ENCODE measurements at regions not wholly inside any gene's neighbourhood (a gene's known extent, or its start where the extent isn't known, plus 50 kb on each side); places are given as distances from the start of the nearest gene placed in this dataset.
A peak's percentile ranks its signal among the peaks of the same experiment; 100 is the strongest.

DNA sequence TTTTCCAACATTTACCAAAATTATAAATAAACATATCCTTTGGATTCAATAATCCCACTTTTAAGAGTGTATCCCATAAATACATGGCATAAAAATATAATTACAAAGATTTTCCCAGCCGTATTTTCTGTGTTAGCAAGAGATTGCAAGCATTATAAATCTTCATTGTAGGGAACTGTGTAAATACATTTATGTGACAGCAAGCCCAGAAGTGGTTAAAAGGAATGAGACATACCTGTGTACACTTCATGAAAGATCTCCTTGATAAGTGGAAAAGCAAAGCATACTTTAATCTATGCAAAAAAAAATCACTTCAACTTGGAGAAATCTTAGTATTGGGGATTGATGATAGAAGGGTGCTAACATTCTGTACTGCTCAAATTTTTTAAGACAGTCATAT, 173.1 kb downstream of the GASK1B start:
- intact Hi-C loops (cut with DNase I) = loop anchor here in 1 of 2 donors (10.0 kb wide), 1 partner anchor 625 kb away; no protein-coding TSS in a partner anchor
- WGBS, 2 donors = 86 to 89% methylated on average over 1 of the region's 1 CpG
- no peaks in the 10 kb centered on the region for H3K36me3 ChIP-seq (ENCODE audit: control insufficient read depth in 1 of 2, insufficient read depth in 2 of 2, low read length in 1 of 2)
- ATAC-seq (ENCODE audit: low FRiP score) (no peak), DNase-seq (no peak)
- H3K27ac ChIP-seq (ENCODE audit: low read depth in 1 of 2, low read length in 2 of 2) = no peak overlapping the region
- no peak overlapping the region for H3K4me3 ChIP-seq (ENCODE audit: low read length in 2 of 2)
- H3K9me3 ChIP-seq (ENCODE audit: control insufficient read depth, low read length) = no peaks in the 10 kb centered on the region
- H3K4me1 ChIP-seq (ENCODE audit: control insufficient read depth in 1 of 2, insufficient read depth in 2 of 2, low read length in 2 of 2) = no peaks in the 10 kb centered on the region
- H3K27me3 ChIP-seq (ENCODE audit: control insufficient read depth in 1 of 2, insufficient read depth in 2 of 2, low read length in 1 of 2) = no peaks in the 10 kb centered on the region

DNA sequence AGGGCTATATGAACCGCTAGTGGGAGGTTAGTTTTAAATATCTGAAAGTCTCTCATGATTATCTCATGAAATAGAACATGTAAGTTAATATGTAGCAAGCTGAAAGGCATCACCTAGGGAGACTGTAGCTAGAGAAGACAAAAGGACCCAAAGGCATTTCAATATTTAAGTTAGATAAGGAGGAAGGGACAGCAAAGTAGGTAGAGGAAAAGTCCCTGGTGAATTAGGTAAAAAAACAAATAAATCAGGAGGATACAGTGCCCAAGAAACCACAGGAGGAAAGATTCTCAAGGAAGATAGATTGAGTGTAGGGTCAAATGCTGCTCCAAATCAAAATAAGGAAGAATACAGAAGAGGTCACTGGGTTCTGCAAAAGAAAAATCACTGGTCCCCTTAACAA, 175.5 kb downstream of the GASK1B start:
- no peak for DNase-seq
- H3K4me1 ChIP-seq (ENCODE audit: control insufficient read depth in 1 of 2, insufficient read depth in 2 of 2, low read length in 2 of 2) = no peaks in the 10 kb centered on the region
- 98 to 100% methylated on average over 1 of the region's 1 CpG for WGBS, 2 donors
- H3K4me3 ChIP-seq (ENCODE audit: low read length in 2 of 2) = no peak overlapping the region
- intact Hi-C loops (cut with DNase I) = loop anchor here in 1 of 2 donors (10.0 kb wide), 1 partner anchor 628 kb away; no protein-coding TSS in a partner anchor
- H3K9me3 ChIP-seq (ENCODE audit: control insufficient read depth, low read length) = no peaks in the 10 kb centered on the region
- no peak overlapping the region for H3K27ac ChIP-seq (ENCODE audit: low read depth in 1 of 2, low read length in 2 of 2)
- H3K27me3 ChIP-seq (ENCODE audit: control insufficient read depth in 1 of 2, insufficient read depth in 2 of 2, low read length in 1 of 2) = no peaks in the 10 kb centered on the region
- no peak for ATAC-seq (ENCODE audit: low FRiP score)
- no peaks in the 10 kb centered on the region for H3K36me3 ChIP-seq (ENCODE audit: control insufficient read depth in 1 of 2, insufficient read depth in 2 of 2, low read length in 1 of 2)

DNA sequence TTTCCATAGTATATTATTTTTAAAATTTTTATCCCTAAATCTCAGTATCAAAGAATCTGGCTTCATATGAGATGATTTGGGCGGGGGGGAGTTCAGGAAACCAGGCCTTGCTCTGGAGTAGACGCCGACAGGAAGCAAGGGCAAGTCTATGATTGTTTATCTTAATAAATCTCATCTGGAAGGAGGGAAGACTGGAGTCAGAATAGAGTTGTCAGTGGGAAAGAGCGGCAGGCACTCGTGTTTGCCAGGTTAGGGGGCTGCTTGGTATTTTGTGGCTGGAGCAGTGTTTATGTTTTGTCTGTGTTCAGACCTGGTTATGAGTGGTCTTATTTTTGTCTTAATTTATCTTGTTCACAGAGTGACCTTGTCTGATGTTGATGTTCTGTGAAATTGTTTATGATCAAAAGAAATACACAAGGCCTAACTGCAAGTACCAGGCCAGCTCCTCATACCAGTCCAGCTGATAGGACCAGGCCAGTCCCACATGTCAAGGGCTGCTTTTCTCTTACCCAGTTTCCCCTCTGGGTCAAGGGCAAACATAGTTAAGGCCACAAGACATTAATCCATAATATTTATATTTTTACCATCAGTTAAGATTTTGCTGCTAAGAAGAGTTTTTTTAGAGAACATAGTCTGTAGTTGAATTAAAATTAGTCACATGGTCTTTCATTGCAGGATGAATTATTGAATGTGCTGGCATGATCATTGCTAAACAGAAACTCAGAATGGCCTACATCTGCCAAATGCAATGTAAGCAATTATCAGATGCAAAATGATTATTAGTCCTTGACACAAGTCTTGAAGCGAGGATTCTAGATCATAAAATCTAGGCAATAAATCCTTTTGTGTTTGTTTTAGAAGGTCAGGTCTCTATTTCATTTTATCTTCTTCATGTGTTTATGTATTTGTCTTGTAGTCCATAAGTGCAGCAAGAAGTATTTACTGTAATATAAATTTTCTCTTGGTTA, 176.5 kb downstream of the GASK1B start:
- Histone ChIP-seq H3K27ac (ENCODE audit: low read depth in 1 of 2, low read length in 2 of 2) (no peak overlapping the region), H3K4me3 (ENCODE audit: low read length in 2 of 2) (no peak overlapping the region), H3K36me3 (ENCODE audit: control insufficient read depth in 1 of 2, insufficient read depth in 2 of 2, low read length in 1 of 2) (no peaks in the 10 kb centered on the region), H3K4me1 (ENCODE audit: control insufficient read depth in 1 of 2, insufficient read depth in 2 of 2, low read length in 2 of 2) (no peaks in the 10 kb centered on the region), H3K27me3 (ENCODE audit: control insufficient read depth in 1 of 2, insufficient read depth in 2 of 2, low read length in 1 of 2) (no peaks in the 10 kb centered on the region), H3K9me3 (ENCODE audit: control insufficient read depth, low read length) (no peaks in the 10 kb centered on the region)
- DNase-seq = peak in 1 of 2 donors; percentile 20
- intact Hi-C loops (cut with DNase I) = loop anchor here in 1 of 2 donors (10.0 kb wide), 1 partner anchor 628 kb away; no protein-coding TSS in a partner anchor
- ATAC-seq (ENCODE audit: low FRiP score) = no peak
- 48 to 53% methylated on average over 6 of the region's 6 CpGs for WGBS, 2 donors

DNA sequence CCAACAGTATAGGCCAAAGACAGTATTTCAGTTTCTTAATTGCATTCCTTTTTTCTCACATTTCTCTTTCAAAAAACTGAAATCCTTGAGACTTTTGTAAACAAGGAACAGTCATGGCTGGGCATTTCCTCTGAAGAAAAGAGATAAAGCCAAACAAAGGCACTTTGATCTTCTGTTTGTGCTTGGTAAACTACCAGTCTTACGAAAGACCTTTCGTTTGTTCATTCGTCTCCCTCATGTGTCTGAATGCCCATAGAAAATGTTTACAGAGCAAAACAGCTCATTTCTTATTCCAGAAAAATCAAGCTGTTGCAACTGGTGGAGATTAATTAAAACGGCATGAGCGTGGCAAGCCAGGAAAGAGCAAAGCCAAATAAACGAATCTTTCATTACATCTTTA, 178.0 kb downstream of the GASK1B start:
- intact Hi-C loops (cut with DNase I) = loop anchor here in 1 of 2 donors (5.0 to 10.0 kb wide), 3 partner anchors 127 to 630 kb away; no protein-coding TSS in a partner anchor
- Histone ChIP-seq H3K27me3 (ENCODE audit: control insufficient read depth in 1 of 2, insufficient read depth in 2 of 2, low read length in 1 of 2) (no peaks in the 10 kb centered on the region), H3K9me3 (ENCODE audit: control insufficient read depth, low read length) (no peaks in the 10 kb centered on the region), H3K36me3 (ENCODE audit: control insufficient read depth in 1 of 2, insufficient read depth in 2 of 2, low read length in 1 of 2) (no peaks in the 10 kb centered on the region), H3K4me3 (ENCODE audit: low read length in 2 of 2) (no peak overlapping the region), H3K4me1 (ENCODE audit: control insufficient read depth in 1 of 2, insufficient read depth in 2 of 2, low read length in 2 of 2) (no peaks in the 10 kb centered on the region), H3K27ac (ENCODE audit: low read depth in 1 of 2, low read length in 2 of 2) (no peak overlapping the region)
- no peak for DNase-seq
- WGBS, 2 donors = 89 to 91% methylated on average over 6 of the region's 6 CpGs
- no peak for ATAC-seq (ENCODE audit: low FRiP score)

DNA sequence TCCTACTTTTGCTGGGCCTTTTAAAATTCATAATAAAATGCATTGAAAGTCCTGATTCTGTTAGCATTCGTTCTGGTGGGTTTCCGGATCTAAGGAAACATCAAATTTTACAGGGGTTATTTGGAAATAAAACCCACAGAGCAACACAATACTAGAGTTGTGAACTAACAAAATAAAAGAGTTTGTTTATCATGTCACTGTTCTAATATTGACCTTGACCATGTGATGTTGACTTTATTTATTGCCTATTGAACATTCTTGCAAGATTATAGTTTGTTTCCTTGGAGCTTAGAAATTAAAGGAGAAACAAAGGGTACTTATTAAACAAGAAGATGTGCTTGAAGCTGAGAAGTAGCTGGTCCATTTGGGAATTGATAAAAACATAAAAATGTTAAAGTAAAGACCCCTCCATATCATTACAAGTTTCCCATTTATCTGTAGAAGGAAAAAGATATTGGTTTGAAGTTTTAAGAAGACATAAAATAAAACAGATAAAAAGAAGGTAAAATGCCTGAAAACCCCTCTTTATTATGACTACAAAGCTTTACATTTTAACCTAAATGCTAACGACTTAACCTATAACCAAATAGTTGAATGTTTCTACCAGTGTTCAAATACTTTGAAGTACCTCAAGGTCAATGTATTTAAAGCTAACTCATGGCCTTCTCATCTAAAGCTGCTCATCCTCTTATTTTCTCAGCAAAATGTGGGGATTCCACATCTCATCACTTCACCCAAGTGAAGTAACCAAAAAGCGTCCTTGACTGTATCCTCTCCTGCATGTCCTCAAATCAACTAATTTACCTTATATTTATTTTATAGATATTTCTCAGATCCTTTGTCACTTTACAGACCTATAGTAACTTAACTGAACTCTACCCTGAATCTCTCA, 179.6 kb downstream of the GASK1B start:
- Histone ChIP-seq H3K27me3 (ENCODE audit: control insufficient read depth in 1 of 2, insufficient read depth in 2 of 2, low read length in 1 of 2) (no peaks in the 10 kb centered on the region), H3K36me3 (ENCODE audit: control insufficient read depth in 1 of 2, insufficient read depth in 2 of 2, low read length in 1 of 2) (no peaks in the 10 kb centered on the region), H3K4me1 (ENCODE audit: control insufficient read depth in 1 of 2, insufficient read depth in 2 of 2, low read length in 2 of 2) (no peaks in the 10 kb centered on the region), H3K9me3 (ENCODE audit: control insufficient read depth, low read length) (no peaks in the 10 kb centered on the region), H3K4me3 (ENCODE audit: low read length in 2 of 2) (no peak overlapping the region), H3K27ac (ENCODE audit: low read depth in 1 of 2, low read length in 2 of 2) (no peak overlapping the region)
- 97 to 99% methylated on average over 4 of the region's 4 CpGs for WGBS, 2 donors
- intact Hi-C loops (cut with DNase I) = loop anchor here (1.0 to 10.0 kb wide), 5 partner anchors 129 to 632 kb away; no protein-coding TSS in a partner anchor
- DNase-seq (no peak), ATAC-seq (ENCODE audit: low FRiP score) (no peak)

DNA sequence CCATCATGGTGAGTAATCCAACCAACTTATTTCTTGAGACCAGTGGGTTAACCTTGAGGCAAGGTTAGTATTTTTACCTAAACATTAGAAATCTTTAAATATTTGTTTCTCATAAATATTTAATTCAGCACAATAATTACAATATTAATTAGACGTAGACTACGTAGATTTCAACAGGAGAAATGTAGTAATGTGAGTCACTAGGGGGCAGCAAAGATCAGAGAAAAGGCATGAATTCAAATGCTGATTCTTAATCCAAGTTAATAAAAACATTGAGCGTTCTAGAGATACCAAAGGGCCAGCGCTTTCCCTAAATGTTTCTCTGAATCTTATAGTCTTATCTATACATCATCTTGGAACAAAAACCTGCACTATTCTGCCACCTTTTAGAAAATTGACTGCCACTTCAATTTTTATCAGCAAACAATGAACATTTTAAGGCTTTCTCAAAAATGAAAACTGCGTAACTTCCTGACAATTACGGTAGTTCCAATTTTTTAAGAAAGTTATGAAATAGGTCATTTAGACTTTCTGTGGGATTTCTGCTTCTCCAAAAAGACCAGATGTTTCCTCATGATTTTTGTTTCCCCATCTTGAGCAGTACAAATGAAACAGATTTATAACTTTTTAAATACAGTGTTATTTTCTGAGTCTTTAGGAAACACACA, 180.7 kb downstream of the GASK1B start:
- DNase-seq = no peak
- no peaks in the 10 kb centered on the region for H3K36me3 ChIP-seq (ENCODE audit: control insufficient read depth in 1 of 2, insufficient read depth in 2 of 2, low read length in 1 of 2)
- no peak overlapping the region for H3K27ac ChIP-seq (ENCODE audit: low read depth in 1 of 2, low read length in 2 of 2)
- ATAC-seq (ENCODE audit: low FRiP score) = peak; percentile 93
- intact Hi-C loops (cut with DNase I) = loop anchor here (1.0 to 10.0 kb wide), 5 partner anchors 130 to 633 kb away; no protein-coding TSS in a partner anchor
- peak overlapping the region; percentile 31 to 89 for H3K4me3 ChIP-seq (ENCODE audit: low read length in 2 of 2)
- H3K9me3 ChIP-seq (ENCODE audit: control insufficient read depth, low read length) = no peaks in the 10 kb centered on the region
- 1 to 4% methylated on average over 6 of the region's 6 CpGs for WGBS, 2 donors
- no peaks in the 10 kb centered on the region for H3K4me1 ChIP-seq (ENCODE audit: control insufficient read depth in 1 of 2, insufficient read depth in 2 of 2, low read length in 2 of 2)
- H3K27me3 ChIP-seq (ENCODE audit: control insufficient read depth in 1 of 2, insufficient read depth in 2 of 2, low read length in 1 of 2) = no peaks in the 10 kb centered on the region

DNA sequence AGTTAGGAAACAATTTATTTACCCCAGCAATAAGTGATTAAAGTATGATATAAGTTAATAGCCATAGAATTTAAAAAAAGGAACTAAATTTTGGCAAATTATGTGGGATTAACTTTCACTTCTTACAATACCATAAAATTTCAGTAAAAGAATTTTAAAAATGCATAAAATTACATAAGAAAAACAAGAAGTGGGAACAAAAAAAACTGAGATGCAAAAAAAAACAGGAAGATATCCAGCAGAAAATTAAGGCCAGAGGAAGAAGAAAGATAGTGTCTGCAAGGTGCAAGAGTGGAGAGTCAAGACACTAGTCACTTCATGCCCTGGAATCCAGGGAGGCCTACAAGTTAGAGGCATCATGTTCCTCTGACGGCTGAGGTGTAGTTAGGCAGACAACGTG, 184.2 kb downstream of the GASK1B start:
- H3K4me3 ChIP-seq (ENCODE audit: low read length in 2 of 2) = no peak overlapping the region
- 82% methylated on average over 2 of the region's 2 CpGs for WGBS, 2 donors
- H3K27me3 ChIP-seq (ENCODE audit: control insufficient read depth in 1 of 2, insufficient read depth in 2 of 2, low read length in 1 of 2) = no peaks in the 10 kb centered on the region
- no peaks in the 10 kb centered on the region for H3K4me1 ChIP-seq (ENCODE audit: control insufficient read depth in 1 of 2, insufficient read depth in 2 of 2, low read length in 2 of 2)
- H3K27ac ChIP-seq (ENCODE audit: low read depth in 1 of 2, low read length in 2 of 2) = no peak overlapping the region
- no peaks in the 10 kb centered on the region for H3K36me3 ChIP-seq (ENCODE audit: control insufficient read depth in 1 of 2, insufficient read depth in 2 of 2, low read length in 1 of 2)
- intact Hi-C loops (cut with DNase I) = no loop called here
- no peaks in the 10 kb centered on the region for H3K9me3 ChIP-seq (ENCODE audit: control insufficient read depth, low read length)
- ATAC-seq (ENCODE audit: low FRiP score) (no peak), DNase-seq (no peak)

DNA sequence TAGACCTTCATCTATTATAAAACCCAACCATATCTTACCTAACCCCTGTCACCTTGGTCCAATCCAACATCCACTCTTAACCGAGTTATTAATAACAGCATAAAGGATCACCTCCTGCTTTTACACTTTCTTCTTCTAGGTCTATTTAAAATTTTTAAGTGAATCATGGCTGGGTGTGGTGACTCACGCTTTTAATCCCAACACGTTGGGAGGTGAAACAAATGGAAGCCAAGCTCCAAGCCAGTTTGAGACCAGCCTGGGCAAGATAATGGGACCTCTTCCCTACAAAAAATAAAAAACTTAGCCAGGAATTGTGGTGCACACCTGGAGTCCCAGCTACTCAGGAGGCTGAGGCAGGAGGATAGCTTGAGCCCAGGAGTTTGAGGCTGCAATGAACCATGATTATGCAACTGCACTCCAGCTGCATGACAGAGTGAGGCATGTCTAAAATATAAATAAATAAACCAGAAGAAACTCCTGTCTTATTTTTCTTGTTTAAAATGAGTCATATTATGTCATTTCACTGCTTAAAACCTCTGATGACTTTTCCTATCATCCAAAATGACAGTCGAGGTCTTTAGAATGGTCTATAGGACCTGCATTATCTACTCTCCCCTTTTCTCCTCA, 188.4 kb downstream of the GASK1B start:
- 65 to 90% methylated on average over 4 of the region's 4 CpGs for WGBS, 2 donors
- Histone ChIP-seq H3K27me3 (ENCODE audit: control insufficient read depth in 1 of 2, insufficient read depth in 2 of 2, low read length in 1 of 2) (no peaks in the 10 kb centered on the region), H3K9me3 (ENCODE audit: control insufficient read depth, low read length) (no peaks in the 10 kb centered on the region), H3K4me3 (ENCODE audit: low read length in 2 of 2) (no peak overlapping the region), H3K27ac (ENCODE audit: low read depth in 1 of 2, low read length in 2 of 2) (no peak overlapping the region), H3K36me3 (ENCODE audit: control insufficient read depth in 1 of 2, insufficient read depth in 2 of 2, low read length in 1 of 2) (no peaks in the 10 kb centered on the region), H3K4me1 (ENCODE audit: control insufficient read depth in 1 of 2, insufficient read depth in 2 of 2, low read length in 2 of 2) (no peaks in the 10 kb centered on the region)
- intact Hi-C loops (cut with DNase I) = no loop called here
- ATAC-seq (ENCODE audit: low FRiP score) (no peak), DNase-seq (no peak)

Data from aorta (tissue), 5 donors.